Right ventricle myocardium superior (tissue), 1 donor: ENCODE measurements at regions not wholly inside any gene's neighbourhood (a gene's known extent, or its start where the extent isn't known, plus 50 kb on each side); places are given as distances from the start of the nearest gene placed in this dataset.
"Not testable (repeated sequence)": the region's sequence is repeated elsewhere in the genome, so short reads cannot be mapped to it uniquely, and the experiment has no call there.

ENCODE experiments used
- ATAC-seq: fragments of 200-7000 bp; cut with Tn5 transposase; one replicate; pipeline ENCODE4 v1.9.1; 2020; ENCODE audit warnings: mild to moderate bottlenecking; ENCODE audit not compliant: poor library complexity
- DNase-seq: peaks from one replicate; pipeline ENCODE4 v3.0.0-alpha.2; 2020
- intact Hi-C: fragments of 100-400 bp; cut with DNase I; formaldehyde crosslinking; loops from one replicate; pipeline ENCODE4 v1.11.2; 2022
- donor health status: DM: no; HTN: yes; CAD: no; lungs with severe emphysema.

GRCh38 chr10:61010863-61011262 lies 66.9 kb upstream of the RHOBTB1 start:
- no peak for ATAC-seq
- intact Hi-C loops, result no loop called here
- no peak for DNase-seq

GRCh38 chr10:61003069-61003468 lies 59.1 kb upstream of the RHOBTB1 start:
- DNase-seq, intact Hi-C loops, ATAC-seq: not testable (repeated sequence)

DNA sequence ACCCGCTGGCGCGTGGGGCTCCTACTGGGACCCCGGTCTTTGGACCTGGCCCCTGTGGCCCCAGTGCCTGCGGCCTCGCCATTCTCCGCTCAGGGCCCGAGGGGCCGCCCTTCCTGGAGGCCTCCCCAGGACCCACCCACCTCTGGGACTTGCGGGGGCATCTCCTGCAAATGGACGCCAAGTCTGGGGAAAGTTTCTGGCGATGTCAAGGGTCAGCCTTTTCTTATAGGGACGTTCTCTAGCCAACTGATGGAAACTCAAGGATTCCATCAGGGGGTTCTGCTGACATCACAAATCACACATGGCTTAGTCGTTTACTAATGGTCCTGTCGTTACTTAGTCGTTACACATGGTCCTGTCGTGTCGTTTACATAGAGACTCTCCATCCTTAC lies 57.7 kb upstream of the RHOBTB1 start:
- ATAC-seq (no peak), DNase-seq (no peak)
- intact Hi-C loops, result no loop called here

GRCh38 chr10:61000769-61001730 lies 57.1 kb upstream of the RHOBTB1 start:
- intact Hi-C loops, result no loop called here
- ATAC-seq, result no peak
- peak; percentile 28 for DNase-seq

GRCh38 chr10:60998932-60999331 lies 54.9 kb upstream of the RHOBTB1 start:
- intact Hi-C loops, result no loop called here
- no peak for ATAC-seq

DNA sequence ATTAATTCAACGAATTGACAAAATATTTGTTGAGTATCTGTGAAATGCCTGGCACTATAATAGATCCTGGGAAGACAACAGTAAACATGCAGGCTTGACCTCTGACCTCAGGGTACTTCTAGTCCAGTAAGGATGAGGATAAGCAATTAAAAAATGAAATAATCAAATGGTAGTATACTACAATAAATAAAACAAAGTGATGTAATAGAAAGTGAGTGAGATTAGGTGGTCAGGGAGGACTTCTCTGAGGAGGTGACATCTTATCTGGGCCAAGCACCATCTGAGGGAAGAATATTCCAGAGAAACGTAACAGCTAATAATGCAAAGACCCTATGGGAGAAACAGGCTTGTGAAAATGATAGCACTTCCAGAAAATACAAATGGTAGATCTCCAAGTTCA lies 50.1 kb upstream of the RHOBTB1 start:
- no peak for ATAC-seq
- DNase-seq, result no peak
- intact Hi-C loops, result no loop called here

More at GRCh38 chr10:60998932-60999331, 54.9 kb upstream of the RHOBTB1 start:
- DNase-seq, result no peak
